ENCODE measurements at regions not wholly inside any gene's neighbourhood (a gene's known extent, or its start where the extent isn't known, plus 50 kb on each side); places are given as distances from the start of the nearest gene placed in this dataset.
A peak's percentile ranks its signal among the peaks of the same experiment; 100 is the strongest.

- TF ChIP-seq CTCF (IDR thresholded peaks at IDR 0.05) (no peak), POLR2AphosphoS5 (IDR thresholded peaks at IDR 0.05) (peak; percentile 46 to 71 (median 49)), EP300 (IDR thresholded peaks at IDR 0.05; ENCODE audit: low read depth) (peak; percentile 70)
These were observed 451.6 kb upstream of the CD180 start for GRCh38 chr5:67648201-67648671.
